Right atrium auricular region (tissue), 2 donors: ENCODE measurements at regions not wholly inside any gene's neighbourhood (a gene's known extent, or its start where the extent isn't known, plus 50 kb on each side); places are given as distances from the start of the nearest gene placed in this dataset.

Source experiments
- DNase-seq: peaks from one replicate; pipeline ENCODE4 v3.0.0-alpha.2; 2019; ENCODE audit warnings: low spot score
- H3K27ac ChIP-seq, 2 donors: fragments of 200-600 bp; sonication (generic); 1 replicate in 1 of 2; 2 replicates in 1 of 2; pipeline ENCODE4 v1.5.1; 2016 to 2019
- H3K27me3 ChIP-seq, 2 donors: fragments of 200-600 bp; sonication (generic); one replicate each; pipeline versions ENCODE4 v1.5.1 to v1.6.0; 2017 to 2019
- H3K36me3 ChIP-seq: fragments of 200-600 bp; sonication (generic); one replicate; pipeline ENCODE4 v1.5.1; 2016
- H3K4me1 ChIP-seq, 2 donors: fragments of 200-600 bp; sonication (generic); one replicate each; pipeline versions ENCODE4 v1.5.1 to v1.6.0; 2017 to 2019
- H3K4me3 ChIP-seq, 2 donors: fragments of 200-600 bp; sonication (generic); 1 replicate in 1 of 2; 2 replicates in 1 of 2; pipeline ENCODE4 v1.5.1; 2017 to 2019; ENCODE audit warnings: mild to moderate bottlenecking in 1 of 2, moderate library complexity in 1 of 2
- H3K9me3 ChIP-seq, 2 donors: fragments of 200-600 bp; sonication (generic); one replicate each; pipeline ENCODE4 v1.5.1; 2019
- TF ChIP-seq, protein P1 (sequence below), 2 donors: fragments of 200-600 bp; sonication (generic); IDR thresholded peaks; one replicate each; pipeline ENCODE4 v1.5.1; 2019; ENCODE audit warnings: antibody characterized with exemption in 2 of 2

DNA sequence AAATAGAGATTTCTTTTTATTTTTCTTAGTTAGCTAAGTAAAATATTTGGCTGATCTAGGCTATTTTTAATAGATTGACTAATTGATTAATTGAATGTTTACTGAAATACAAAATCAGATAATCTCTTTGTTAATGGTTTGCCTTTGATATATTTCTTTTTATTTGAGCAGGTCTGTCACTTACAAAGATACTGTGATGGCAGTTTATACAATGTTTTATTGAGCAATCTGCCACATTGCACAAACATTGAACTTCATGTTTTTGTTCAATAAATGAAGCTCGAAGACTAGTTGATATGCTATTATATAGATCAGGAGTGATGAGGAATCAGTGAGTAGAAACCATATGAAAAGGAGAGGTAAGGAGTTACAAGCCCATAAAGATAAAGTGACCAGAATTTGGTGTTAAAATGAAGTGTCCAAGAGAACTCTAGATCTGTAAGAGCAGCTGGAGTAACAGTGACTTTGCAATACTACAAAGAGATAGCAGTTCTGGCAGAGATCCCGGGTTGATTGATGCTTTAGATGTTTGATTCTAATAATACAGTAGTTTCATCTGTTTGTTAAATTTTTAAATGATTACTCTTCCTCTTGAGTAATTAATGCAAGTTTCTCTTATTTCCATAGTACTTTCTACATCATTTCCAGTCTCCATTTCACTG is 574.2 kb downstream of the CCDC85A start:
- Histone ChIP-seq H3K27ac (no peak overlapping the region), H3K4me3 (no peak overlapping the region), H3K36me3 (no peaks in the 10 kb centered on the region), H3K9me3 (no peaks in the 10 kb centered on the region), H3K4me1 (no peaks in the 10 kb centered on the region), H3K27me3 (no peaks in the 10 kb centered on the region)
- TF ChIP-seq, protein P1, sequence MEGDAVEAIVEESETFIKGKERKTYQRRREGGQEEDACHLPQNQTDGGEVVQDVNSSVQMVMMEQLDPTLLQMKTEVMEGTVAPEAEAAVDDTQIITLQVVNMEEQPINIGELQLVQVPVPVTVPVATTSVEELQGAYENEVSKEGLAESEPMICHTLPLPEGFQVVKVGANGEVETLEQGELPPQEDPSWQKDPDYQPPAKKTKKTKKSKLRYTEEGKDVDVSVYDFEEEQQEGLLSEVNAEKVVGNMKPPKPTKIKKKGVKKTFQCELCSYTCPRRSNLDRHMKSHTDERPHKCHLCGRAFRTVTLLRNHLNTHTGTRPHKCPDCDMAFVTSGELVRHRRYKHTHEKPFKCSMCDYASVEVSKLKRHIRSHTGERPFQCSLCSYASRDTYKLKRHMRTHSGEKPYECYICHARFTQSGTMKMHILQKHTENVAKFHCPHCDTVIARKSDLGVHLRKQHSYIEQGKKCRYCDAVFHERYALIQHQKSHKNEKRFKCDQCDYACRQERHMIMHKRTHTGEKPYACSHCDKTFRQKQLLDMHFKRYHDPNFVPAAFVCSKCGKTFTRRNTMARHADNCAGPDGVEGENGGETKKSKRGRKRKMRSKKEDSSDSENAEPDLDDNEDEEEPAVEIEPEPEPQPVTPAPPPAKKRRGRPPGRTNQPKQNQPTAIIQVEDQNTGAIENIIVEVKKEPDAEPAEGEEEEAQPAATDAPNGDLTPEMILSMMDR (IDR thresholded peaks at IDR 0.05): no peak
- no peak for DNase-seq

- TF ChIP-seq, protein P1 (IDR thresholded peaks at IDR 0.05): no peak
Observed at GRCh38 chr2:56763683-56764082, 579.9 kb downstream of the CCDC85A start.

GRCh38 chr2:56768973-56769372 is 585.2 kb downstream of the CCDC85A start:
- TF ChIP-seq, protein P1 (IDR thresholded peaks at IDR 0.05): no peak

More at GRCh38 chr2:56763683-56764082, 579.9 kb downstream of the CCDC85A start:
- H3K9me3 ChIP-seq: no peaks in the 10 kb centered on the region
- no peak for DNase-seq
- H3K27me3 ChIP-seq: no peaks in the 10 kb centered on the region
- no peak overlapping the region for H3K4me3 ChIP-seq
- H3K27ac ChIP-seq: no peak overlapping the region
- H3K4me1 ChIP-seq: no peaks in the 10 kb centered on the region
- H3K36me3 ChIP-seq: no peaks in the 10 kb centered on the region

DNA sequence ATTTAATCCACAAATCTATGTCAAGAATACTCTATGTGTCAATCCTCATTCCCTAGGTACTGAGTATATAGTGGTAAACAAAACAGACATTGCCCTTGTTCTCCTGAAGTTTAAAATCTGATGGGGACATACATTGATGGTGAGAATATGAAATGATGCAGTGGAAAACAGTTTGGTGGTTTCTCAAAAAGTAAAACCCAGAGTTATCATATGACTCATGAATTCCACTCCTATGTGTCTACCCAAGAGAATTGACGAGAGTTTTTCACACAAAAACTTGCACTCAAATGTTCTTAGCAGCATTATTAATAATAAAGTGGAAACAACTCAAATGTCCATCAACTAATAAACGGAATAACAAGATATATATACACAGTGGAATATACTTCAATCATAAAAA is 586.7 kb downstream of the CCDC85A start:
- Histone ChIP-seq H3K27ac (no peak overlapping the region), H3K36me3 (no peaks in the 10 kb centered on the region), H3K27me3 (no peaks in the 10 kb centered on the region), H3K4me1 (no peaks in the 10 kb centered on the region), H3K4me3 (no peak overlapping the region), H3K9me3 (peaks cover 0 to 16% of the 10 kb centered on the region in 2 donors)
- TF ChIP-seq, protein P1 (IDR thresholded peaks at IDR 0.05): no peak
- DNase-seq: no peak

More at GRCh38 chr2:56768973-56769372, 585.2 kb downstream of the CCDC85A start:
- no peaks in the 10 kb centered on the region for H3K27me3 ChIP-seq
- H3K4me3 ChIP-seq: no peak overlapping the region
- no peak for DNase-seq
- H3K27ac ChIP-seq: no peak overlapping the region
- H3K4me1 ChIP-seq: no peaks in the 10 kb centered on the region
- no peaks in the 10 kb centered on the region for H3K36me3 ChIP-seq
- H3K9me3 ChIP-seq: peaks cover 0 to 16% of the 10 kb centered on the region in 2 donors

DNA sequence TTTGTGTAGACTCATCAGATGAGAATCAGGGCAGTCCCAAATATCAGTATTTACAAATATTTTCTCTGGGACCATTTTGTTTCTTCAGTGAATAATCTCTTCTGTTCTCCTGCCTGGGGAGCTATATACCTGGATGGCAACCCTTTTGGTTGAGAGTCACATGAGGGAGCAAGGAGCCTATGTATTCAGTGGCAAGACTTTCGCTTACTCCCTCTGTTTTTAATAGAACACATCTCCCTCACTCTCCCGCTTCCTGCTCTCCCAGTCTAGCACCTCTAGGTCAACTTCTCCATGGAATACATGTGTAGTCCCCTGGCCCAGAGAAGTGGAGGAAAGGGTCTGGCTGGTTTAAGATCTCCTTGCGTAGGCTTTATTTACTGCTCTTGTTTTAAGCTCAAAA is 600.3 kb downstream of the CCDC85A start:
- Histone ChIP-seq H3K27ac (no peak overlapping the region), H3K4me1 (no peaks in the 10 kb centered on the region), H3K27me3 (no peaks in the 10 kb centered on the region), H3K4me3 (no peak overlapping the region), H3K36me3 (no peaks in the 10 kb centered on the region), H3K9me3 (no peaks in the 10 kb centered on the region)
- TF ChIP-seq, protein P1 (IDR thresholded peaks at IDR 0.05): no peak
- DNase-seq: no peak

DNA sequence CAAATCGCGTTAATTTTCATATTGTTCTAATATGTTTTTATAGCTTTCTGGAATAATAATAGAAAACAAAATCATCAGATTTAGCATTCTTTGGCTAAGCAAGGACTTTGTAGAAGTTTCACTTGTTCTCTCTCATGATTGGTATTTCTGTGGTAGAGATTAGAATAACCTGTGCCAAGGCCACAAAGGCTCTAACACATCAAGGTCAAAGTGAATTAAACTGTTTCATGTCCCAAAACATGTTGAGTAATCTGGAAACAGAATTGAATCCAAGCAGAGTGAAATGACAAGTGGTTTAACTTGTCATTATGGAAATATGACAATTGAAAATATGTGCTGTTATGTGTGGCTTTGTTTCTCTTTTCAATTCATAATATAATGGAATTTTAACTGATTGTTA is 617.4 kb downstream of the CCDC85A start:
- Histone ChIP-seq H3K27me3 (no peaks in the 10 kb centered on the region), H3K36me3 (no peaks in the 10 kb centered on the region), H3K4me1 (no peaks in the 10 kb centered on the region), H3K4me3 (no peak overlapping the region), H3K9me3 (no peaks in the 10 kb centered on the region), H3K27ac (no peak overlapping the region)
- TF ChIP-seq, protein P1 (IDR thresholded peaks at IDR 0.05): no peak
- DNase-seq: no peak
